ENCODE measurements at regions not wholly inside any gene's neighbourhood (a gene's known extent, or its start where the extent isn't known, plus 50 kb on each side); places are given as distances from the start of the nearest gene placed in this dataset.

- no peak for FAIRE-seq
Measured at GRCh38 chr4:85268961-85269360, 206.0 kb upstream of the ARHGAP24 start.

GRCh38 chr4:85274955-85275354, 200.0 kb upstream of the ARHGAP24 start:
- no peak for FAIRE-seq

GRCh38 chr4:85280963-85281362, 194.0 kb upstream of the ARHGAP24 start:
- no peak for FAIRE-seq

GRCh38 chr4:85291226-85291625, 183.7 kb upstream of the ARHGAP24 start:
- no peak for FAIRE-seq

- no peak for FAIRE-seq
Measured at GRCh38 chr4:85298037-85298436, 176.9 kb upstream of the ARHGAP24 start.

GRCh38 chr4:85302193-85302736, 172.7 kb upstream of the ARHGAP24 start:
- no peak for FAIRE-seq

- no peak for FAIRE-seq
Measured at GRCh38 chr4:85302756-85303155, 172.2 kb upstream of the ARHGAP24 start.

- FAIRE-seq: no peak
Measured at GRCh38 chr4:85318415-85318814, 156.5 kb upstream of the ARHGAP24 start.

- FAIRE-seq: no peak
Measured at GRCh38 chr4:85358831-85359230, 116.1 kb upstream of the ARHGAP24 start.

- no peak for FAIRE-seq
Measured at GRCh38 chr4:85362550-85362949, 112.4 kb upstream of the ARHGAP24 start.

GRCh38 chr4:85367815-85368214, 107.1 kb upstream of the ARHGAP24 start:
- no peak for FAIRE-seq

- no peak for FAIRE-seq
Measured at GRCh38 chr4:85368240-85368639, 106.7 kb upstream of the ARHGAP24 start.

GRCh38 chr4:85368932-85369331, 106.0 kb upstream of the ARHGAP24 start:
- FAIRE-seq: no peak

GRCh38 chr4:85369703-85370380, 105.1 kb upstream of the ARHGAP24 start:
- no peak for FAIRE-seq

GRCh38 chr4:85370400-85371032, 104.4 kb upstream of the ARHGAP24 start:
- FAIRE-seq: no peak

GRCh38 chr4:85372966-85373365, 102.0 kb upstream of the ARHGAP24 start:
- FAIRE-seq: no peak

GRCh38 chr4:85376285-85376684, 98.7 kb upstream of the ARHGAP24 start:
- no peak for FAIRE-seq

GRCh38 chr4:85381968-85382367, 93.0 kb upstream of the ARHGAP24 start:
- FAIRE-seq: no peak

GRCh38 chr4:85391071-85391470, 83.9 kb upstream of the ARHGAP24 start:
- no peak for FAIRE-seq

GRCh38 chr4:85391589-85392410, 83.2 kb upstream of the ARHGAP24 start:
- FAIRE-seq: no peak

GRCh38 chr4:85393201-85393600, 81.7 kb upstream of the ARHGAP24 start:
- FAIRE-seq: no peak

- FAIRE-seq: no peak
Measured at GRCh38 chr4:85398276-85398675, 76.7 kb upstream of the ARHGAP24 start.

GRCh38 chr4:85399270-85399669, 75.7 kb upstream of the ARHGAP24 start:
- no peak for FAIRE-seq

- FAIRE-seq: no peak
Measured at GRCh38 chr4:85402371-85402770, 72.6 kb upstream of the ARHGAP24 start.

Data from endometrium (tissue), 2 donors.